Activated CD4-positive, alpha-beta T cell treated with anti-CD3 and anti-CD28 coated beads, Interleukin-2, amount 50 U/mL, for 48 hours (primary cell): ENCODE measurements at regions not wholly inside any gene's neighbourhood (a gene's known extent, or its start where the extent isn't known, plus 50 kb on each side); places are given as distances from the start of the nearest gene placed in this dataset.
"Not testable (repeated sequence)": the region's sequence is repeated elsewhere in the genome, so short reads cannot be mapped to it uniquely, and the experiment has no call there.

Experiments used
- DNase-seq, 2 experiments: peaks; one replicate each; pipeline ENCODE4 v3.0.0-alpha.2; 2020

DNA sequence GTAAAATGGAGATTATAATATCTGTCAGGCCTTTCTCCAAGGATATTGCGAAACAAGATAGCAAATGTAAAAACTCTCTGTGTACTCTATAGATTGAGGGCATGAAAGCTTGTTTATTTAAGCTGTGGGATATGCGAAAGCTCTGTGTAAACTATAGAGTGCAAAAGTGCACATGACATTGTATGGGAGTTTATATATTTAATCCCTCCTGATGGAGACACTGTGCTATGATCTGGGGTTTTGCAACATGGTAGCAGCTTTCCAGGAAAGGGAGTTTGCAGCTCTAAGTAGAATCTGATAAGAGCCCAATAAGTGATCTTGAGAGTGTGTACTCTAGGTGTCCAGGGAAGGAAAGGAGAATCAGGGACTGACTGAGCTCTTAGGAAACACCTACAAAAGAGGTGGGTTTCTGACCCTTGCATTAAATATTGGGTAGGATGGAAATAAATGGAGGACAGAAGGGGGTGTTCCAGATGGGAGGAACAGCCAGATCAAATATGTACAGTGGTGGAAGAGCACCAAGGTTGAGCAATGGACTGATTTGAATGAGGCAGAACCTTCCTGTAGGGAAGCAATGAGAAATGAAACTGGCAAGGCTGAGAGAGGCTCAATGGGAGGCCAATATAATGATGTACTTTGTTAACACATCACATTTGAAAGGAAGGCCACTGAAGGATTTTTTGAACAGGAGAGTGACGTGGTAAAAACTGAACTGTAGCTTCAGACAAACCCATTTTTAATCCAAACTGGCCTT lies 450.1 kb downstream of the GJA1 start:
- no peak for DNase-seq

DNA sequence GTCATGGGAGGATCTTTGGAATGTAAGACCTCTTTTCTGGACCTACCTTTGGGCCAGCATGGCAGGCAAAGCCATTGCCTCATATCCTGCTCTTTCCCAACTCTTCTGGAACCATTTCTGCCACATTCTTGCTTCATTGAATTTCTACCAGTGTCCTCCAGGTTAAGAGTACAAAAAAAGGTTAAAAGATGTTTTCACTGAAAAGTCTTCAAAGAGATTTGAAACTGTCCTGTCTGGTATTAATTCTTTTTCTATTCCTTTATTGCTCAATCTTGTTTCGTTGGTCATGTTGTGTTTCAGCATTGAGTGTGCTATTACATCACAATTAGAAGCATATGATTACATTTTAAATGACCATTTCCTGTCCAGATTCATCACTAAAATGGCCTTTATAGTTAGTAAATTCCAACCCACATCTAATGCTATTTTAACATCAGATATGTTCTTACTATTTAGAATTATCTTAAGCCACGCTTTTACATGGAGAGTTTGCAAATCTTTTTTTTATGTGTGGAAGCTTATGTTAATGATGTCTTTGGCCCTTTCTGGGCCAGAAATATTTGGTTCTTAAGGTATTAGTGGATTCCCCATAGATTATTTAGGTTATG lies 450.9 kb downstream of the GJA1 start:
- DNase-seq, result no peak

DNA sequence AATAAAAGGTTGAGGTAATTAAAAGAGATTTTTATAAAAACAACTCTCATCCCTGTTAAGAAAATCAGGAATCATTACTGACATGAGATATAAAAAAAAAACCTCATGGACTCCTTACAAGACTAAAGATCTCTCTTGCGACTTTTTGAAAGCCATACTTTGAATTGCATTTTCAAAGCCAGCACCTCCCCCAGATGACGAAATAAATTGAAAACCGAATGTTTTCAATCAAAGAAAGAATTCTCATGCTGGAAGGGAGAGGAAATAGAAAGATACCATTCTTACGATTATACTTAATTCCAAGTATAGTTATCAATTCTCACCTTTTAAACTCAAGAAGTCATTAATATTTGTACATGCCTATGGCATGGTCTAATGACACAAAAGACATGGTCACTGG lies 452.3 kb downstream of the GJA1 start:
- DNase-seq, result no peak

DNA sequence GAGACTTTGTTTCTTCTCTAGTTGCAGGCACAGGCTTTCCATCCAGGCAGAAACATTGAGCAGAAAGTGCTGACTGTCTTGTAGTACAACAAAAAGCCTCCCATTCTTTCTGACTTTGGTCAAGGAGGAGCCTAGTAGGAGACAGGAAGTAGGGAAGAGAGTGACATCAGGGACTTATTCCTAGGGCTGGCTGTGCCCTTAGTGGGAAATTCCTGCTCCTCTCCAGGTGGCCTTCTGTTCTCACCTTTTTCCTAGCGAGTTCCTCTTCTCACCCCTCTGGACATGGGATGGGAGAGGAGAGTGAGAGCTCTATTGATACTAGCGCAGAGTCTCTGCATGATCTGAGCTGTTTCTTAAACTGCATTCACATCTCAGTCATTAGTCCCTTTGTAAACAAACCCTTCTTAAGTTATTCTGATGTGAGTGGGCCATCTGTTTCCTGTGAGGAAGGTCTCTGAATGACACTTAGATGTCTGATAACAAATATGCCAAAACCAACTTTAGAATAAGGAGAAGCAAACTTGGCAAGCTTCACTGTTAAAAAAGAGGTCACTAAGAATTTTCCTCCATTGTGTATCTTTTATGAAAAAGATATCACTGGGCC lies 455.0 kb downstream of the GJA1 start:
- DNase-seq, result no peak

DNA sequence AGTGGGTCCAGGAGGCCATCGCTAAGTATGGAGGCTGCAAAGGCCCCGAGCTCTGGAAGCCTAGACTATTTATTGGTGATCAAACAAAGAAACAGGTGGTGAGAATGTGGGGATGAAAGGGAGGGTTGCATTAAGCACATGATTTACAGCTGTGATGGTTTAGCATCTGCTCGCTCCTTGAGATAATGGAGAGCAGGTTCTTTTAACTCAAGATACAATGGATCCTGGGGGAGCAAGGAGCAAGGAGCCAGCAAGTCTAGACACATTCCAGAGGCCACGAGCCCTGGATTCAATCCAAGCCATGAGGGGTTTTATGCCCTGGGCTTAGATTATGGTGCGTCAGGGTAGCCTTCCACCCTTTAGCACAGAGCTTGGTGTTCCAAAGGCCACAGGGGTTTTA lies 460.3 kb downstream of the GJA1 start:
- not testable (repeated sequence) for DNase-seq

DNA sequence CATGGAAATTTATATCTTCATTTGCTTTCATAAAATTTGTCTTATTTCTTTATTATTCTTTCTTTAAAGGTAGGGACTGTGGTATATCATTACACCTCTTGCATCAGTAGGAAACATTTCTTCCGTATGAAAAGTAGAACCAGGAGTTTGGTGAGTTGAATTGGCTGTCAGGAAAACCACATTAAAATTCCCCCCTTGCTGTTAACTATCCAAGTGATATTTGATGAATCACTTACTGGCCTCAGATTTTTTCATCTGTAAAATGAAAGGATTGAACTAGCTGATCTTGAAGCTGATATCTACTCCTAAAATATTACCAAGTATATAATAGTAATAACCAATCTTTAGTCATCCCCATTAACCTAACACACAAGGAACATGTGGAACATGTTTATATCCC lies 460.9 kb downstream of the GJA1 start:
- DNase-seq, result no peak

DNA sequence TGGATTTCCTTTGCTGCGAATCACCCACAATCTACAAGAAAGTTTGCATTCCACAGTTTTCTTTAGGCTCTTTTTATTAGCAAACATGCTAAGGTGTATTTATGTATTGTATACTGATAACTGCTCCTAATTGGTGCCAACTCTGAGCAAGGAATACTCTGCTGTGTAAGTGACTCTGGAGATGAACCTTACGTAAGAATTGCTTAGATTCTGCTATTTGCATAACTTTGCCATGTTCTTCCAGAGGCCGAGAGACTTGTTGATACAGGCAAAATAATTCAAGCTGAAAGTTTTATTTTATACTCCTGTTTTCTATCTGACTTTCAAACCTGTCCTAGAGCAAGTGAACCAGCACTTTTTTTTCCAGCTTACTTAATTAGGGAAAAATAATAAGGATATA lies 461.3 kb downstream of the GJA1 start:
- no peak for DNase-seq

DNA sequence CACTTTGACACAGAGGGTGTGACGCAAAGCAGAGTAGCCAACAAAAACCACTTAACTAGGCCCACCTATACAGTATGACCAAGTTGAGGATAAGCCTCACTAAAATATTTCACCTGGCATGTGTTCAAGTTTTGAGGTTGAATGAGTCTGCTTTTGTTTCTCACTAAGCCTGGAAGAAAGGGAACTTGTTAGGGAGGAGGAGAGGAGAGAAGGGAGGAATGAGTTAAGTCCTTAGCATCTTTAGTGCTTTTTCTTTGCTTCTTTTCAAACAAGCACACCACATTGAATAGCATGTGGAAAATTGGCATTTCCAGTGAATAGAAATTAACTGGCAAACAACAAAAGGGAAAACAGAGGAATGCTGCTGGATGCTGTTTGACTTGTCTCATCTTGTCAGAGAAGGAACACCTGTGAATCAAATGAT lies 461.9 kb downstream of the GJA1 start:
- DNase-seq, result no peak

DNA sequence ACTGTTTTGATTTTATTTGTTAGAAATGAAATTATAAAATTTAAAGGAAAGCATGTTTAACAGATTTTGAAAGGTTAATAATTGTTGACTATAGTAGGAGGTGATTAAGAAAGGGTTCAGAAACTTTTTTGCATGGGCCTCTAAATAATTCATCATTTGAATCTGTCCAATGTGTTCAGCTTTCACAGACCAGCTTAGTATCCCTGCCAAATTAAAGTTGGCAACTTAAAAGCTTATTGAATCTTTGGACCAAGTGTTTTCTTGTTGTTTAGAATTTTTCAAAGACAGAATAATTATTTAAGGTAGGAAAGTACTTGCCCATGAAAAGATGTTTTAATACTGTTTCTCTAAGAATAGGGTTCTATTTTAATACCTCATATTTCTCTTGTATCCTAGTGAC lies 466.0 kb downstream of the GJA1 start:
- no peak for DNase-seq

DNA sequence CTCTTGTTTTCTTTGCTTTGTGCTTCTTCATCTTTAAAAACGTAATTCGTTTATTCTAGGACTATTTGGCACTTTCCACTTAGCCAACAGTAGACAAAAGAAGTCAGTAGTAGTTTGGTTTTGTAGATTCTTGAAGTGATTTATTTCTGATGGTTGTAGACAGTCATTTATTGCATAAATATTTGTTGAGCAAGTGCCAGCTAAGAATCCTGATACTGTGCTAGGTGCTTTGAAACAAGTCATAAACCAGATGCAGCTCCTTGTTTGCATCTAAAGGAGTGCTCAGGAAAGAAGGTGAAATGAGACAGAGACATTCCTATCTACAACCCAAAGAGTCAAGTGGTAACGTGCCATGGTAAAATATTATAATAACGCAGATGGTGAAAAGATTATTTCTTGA lies 469.1 kb downstream of the GJA1 start:
- DNase-seq, result no peak

DNA sequence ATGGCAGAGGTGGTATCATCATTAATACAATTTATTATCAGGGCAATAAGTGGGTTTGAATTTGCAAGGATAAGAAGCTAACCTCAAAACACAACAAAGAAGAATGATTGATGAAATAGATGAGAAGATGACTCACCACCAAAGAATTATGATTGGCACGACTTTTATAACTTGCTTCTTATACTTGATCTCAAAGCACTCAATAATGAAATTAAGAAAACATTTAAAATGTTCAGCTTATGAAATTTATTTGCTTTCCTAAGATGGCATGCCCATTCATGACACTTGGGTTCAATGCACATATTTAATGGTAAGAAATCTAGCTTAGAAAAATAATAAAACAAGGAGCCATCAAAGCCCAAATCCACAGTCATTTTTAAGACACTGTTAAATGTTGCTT lies 477.5 kb downstream of the GJA1 start:
- DNase-seq, result no peak

DNA sequence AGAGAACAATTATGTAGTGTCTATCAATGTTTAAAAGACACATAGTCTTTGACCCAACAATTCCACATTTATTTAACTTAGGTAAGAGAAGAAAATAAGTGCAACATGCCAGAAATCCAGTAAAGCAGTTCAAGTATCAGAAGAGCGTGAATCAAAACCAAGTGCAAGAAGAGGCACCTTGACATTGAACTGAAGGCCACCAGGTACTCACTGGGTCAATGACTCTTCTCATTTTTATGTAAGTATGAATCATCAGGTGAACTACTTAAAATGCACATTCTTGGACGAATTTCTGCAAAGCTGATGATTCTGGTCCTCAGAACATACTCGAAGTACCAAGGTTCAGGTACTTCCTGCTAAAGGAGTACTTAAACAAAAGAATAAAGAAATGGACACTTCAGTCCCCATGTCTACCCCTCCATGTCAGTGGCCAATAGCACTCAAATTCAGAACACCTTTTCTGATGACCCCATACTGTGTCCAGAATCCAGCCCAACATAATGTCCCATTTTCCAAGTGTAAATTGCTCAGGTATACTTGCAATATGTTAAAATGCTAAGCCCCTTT lies 481.9 kb downstream of the GJA1 start:
- no peak for DNase-seq

DNA sequence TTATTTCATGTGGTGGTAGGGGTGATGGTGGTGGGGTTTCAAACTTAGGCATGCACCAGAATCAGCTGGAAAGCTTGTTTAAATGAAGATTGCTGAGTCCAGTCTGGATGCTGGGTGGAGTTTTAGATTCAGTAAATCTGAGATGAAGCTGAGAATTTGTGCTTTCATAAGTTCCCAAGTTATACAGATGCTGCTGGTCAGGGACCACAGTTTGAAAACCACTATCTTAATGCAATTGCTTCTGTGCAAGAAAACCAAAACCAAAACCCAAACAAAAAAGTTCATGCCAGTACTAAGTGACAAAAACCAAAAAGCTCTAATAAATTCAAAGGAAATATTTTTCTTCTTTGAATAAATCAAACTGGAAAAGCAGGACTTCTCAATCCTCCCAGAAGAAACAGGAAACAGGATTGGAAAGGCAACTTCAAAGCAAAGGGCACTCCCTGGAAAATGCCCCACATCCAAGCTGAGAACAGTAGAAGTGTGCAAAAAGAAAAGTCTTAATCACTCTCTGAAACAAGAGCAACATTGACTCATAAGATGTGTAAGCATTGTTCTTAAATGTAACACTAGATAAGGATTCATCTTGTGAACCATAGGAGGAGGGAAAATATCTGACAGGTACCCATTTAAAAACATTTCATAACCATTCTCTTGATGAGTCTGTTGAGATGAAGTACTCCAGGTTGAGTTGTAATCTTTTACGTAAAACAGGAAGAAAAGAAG lies 481.5 kb upstream of the HSF2 start:
- no peak for DNase-seq

DNA sequence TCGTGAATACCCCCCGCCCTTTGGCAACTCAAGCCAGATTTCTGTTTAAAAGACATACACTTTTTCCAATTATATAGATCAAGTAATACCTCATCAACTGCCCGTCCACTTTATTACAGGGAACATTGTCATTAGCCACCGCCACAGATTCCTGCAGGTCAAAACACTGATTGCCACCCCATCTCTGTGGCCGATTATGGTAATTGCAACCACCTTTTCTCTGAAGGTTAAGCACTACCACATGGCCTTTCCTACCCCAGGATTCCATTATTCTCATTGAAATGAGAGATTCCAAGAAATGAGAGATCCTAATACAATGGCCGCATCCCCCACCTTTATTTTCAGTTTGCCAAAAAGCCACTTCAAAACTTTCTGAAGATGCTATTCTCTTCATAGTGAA lies 478.8 kb upstream of the HSF2 start:
- DNase-seq, result no peak

DNA sequence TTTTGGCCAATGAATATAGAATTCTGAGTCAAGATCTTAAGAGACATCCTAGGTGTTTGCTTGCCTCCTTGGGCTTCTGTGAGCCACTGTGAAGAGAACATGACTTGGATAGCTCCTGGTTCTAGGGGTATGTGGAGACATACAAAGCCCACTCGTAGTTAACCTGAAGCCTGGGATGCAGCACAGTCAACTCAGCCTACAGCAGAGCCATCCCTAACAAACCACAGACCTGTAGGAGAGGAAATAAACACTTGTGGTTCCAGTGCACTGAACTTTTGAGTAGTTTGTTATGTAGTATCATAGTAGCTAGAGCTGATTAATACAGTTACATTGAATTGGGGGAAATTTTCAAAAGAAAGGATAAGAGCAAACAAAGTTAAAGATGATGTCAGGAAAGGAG lies 474.4 kb upstream of the HSF2 start:
- no peak for DNase-seq

DNA sequence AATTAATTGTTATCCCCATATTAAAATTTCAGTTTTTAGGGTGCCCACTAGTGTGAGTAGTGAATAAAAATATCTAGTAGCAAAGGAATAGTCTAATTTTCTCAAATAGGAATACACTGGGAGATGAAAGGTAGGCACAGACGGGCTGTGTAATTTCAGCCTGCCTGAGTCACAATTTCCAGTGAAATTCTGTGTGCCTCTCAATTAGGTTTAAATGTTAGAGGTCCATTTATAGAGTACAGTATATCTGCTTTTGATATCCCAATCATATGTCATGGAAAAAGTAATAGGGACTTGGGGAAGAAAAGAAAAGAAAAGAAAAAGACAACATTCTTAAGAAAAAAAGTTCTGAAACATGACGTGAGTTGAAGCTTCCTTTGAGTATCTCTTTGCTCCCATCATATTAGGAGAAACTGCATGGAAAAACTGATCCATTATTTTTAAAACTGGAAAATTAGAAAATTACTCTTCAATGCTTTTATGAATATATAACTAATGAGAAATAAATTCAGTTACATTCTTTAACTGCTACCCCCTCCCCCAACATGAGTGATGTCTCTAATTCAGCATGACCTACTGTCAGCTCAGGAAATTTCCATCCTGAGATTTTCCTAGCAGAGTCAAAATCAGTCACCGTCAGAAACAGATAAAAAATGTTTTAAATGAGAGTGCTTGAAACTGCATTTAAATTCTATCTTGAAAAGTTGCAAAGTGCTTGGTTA lies 473.8 kb upstream of the HSF2 start:
- DNase-seq, result no peak

DNA sequence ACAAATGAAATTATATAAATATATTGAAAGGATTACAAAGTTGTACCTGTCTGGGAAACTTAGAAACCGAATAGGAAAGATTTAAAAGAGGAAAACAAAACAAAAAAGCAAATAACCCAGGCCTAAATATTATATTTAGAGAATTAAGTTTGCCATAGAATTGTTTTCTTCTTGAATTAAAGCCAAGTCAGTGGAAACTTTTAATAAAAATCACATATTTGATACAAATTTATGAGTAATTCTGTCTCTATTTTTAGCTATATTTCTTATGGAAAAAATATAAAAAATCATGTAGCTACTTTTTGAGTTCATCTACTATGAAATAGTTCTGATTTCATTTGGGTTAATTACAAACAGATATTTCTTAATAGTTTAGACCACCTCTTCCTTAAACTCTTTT lies 470.2 kb upstream of the HSF2 start:
- DNase-seq, result no peak

DNA sequence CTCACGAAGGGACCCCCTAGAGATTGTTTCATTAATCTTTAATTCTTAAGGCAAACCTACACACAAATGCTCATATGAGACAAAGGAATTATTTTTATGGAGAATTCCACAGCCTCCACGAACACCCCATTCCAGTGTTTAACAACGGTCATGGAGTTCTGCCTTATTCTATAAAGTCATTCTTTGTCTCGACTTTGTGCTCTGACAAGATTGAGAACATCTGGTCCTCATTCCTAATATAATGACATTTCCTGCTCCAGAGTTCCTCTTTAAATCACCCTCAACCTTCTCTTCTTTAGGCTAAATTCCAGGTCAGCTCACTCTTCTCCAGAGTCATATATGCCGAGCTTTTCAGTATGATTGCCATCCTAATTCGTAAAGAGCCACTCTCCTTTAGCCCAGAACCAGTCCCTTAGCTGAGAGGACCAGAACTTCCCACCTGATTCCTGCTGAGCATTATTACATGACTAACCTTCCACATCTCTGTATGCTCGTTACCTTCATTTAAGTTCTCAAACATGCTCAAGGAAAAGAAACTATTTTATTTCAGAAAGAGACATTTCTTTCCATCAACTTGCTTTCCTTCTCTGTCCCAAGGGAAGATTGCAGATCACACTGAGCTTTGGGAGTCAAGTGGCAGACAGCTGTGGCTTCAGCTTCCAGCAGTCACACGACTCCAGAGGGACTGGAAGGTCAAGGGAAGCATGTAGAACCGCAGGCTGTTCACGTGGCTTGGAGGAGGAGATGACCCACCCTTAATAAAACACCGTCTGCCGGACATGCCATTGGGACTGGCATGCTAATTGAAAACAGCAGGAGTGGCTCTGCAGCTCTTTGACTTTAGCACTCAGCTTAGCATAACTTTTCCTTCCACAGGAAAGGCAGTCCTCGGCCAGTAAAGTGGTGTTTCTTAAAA lies 467.1 kb upstream of the HSF2 start:
- no peak for DNase-seq

DNA sequence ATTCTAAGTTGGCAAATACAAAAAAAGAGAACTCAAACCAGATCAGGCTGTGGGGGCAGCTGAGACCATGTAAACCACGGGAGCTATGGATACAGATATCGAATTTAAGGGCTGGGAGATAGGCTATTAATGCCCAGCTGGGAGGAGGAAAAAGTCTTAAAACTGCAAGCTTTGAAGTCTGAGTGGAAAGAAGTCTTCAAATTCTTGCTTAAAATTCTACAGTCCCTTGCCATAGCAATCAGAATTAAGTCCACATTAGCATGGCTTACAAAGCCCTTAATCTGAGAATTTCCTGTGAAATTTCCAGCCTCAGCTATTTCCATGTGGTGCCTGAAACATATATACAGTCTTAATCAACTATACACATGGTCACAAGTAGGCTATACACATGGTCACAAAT lies 465.0 kb upstream of the HSF2 start:
- no peak for DNase-seq

DNA sequence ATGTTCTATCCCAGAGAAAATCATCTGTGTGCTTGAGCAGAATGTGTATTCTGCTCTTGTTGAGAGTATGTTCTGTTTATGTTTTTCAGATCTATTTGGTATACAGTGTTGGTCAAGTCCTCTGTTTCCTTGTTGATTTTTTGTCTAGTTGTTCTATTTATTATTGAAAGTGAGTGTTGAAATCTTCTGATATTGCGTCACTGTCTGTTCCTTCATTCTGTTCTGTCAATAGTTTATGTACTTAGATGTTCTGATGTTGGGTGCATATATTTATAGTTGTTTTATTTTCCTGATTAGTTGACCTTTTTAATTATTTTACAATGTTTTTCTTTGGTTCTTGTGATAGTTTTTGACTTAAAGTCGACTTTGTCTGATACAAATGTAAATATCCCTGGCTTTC lies 458.7 kb upstream of the HSF2 start:
- no peak for DNase-seq

DNA sequence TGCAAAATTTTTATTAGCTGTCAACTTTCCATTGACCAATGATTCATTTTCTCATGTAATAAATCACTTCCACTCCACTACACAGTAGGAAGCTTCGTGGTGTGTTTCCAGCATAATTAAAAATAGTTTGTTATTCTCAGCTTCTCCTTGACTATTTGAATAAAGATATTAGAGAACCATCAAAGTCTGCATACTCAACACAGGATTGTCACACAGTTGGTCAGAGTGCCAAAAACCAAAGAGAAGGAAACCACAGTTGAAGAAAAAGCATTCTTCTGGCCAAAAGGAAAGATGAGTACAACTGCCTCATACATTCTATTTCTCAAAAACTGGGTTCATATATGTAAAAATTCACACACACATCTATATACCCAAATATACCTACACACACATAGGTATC lies 455.1 kb upstream of the HSF2 start:
- DNase-seq, result no peak

DNA sequence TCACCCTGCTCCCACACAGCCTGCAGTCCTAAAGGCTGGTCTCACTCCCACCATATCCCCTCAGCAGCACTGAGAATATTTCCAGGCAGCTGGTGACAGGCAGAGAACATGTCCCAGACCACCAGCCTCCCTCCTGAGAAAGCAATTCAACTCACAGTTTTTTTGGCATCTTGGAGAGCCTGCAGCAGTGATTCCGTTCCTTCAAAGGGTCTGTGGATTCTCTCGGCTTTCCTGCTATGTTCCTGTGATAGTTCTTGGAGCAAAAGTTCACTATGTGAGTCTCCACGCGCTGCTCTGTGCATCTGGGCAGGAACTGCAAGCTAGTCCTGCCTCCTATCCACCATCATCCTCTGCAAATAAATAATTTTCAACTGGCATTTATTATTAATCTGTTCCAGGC lies 448.3 kb upstream of the HSF2 start:
- no peak for DNase-seq
